Urothelium cell line (cell line): ENCODE measurements at regions not wholly inside any gene's neighbourhood (a gene's known extent, or its start where the extent isn't known, plus 50 kb on each side); places are given as distances from the start of the nearest gene placed in this dataset.
A peak's percentile ranks its signal among the peaks of the same experiment; 100 is the strongest.
"Not testable (repeated sequence)": the region's sequence is repeated elsewhere in the genome, so short reads cannot be mapped to it uniquely, and the experiment has no call there.

Source experiments
- DNase-seq: peaks from one replicate; pipeline ENCODE4 v3.0.0; 2011; ENCODE audit warnings: low spot score, mixed read lengths
- FAIRE-seq: peaks from 2 replicates; lab custom pipeline; 2011; peaks lifted over from hg19 to GRCh38; lab: Jason Lieb, UNC

DNA sequence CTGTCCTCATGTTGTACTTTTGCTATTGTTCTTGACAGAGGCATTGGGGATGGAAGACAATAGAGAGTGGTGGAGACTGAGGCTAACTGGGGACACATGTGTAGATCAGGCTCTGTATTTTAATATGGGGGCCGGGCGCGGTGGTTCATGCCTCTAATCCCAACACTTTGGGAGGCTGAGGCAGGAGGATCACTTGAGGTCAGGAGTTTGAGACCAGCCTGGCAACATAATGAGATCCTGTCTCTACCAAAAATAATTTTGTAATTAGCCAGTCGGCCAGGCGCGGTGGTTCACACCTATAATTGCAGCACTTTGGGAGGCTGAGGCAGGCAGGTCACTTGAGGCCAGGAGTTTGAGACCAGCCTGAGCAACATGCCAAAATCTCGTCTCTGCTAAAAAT is 72.5 kb upstream of the FOXK1 start:
- DNase-seq, FAIRE-seq: not testable (repeated sequence)

DNA sequence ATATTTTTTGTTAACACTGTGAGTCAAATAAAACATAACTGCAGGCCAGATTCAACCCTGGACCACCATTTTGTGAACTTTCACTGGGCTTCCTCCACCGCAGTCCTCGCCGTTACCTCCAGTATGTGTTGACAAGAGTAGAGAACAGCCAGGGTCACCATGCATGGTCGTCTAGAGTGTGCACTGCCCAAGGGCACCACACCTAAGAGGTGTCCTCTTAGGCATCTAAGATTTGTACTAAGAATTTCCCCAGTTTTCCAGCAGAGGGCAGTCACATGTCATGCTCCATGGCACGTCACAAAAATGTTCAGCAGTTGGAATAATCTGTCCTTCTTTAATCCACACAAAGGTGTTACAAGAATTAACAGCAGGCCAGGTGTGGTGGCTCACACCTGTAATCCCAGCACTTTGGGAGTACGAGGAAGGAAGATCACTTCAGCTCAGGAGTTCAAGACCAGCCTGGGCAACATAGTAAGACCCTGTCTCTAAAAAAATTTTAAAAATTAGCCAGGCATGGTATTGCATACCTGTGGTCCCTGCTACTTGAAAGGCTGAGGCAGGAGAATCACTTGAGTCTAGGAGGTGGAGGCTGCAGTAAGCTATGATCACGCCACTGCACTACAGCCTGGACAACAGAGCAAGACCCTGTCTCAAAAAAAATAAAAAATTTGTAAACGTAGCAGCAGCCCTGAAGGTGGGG is 71.2 kb upstream of the FOXK1 start:
- peak; percentile 85 for DNase-seq
- peak; percentile 89 for FAIRE-seq

DNA sequence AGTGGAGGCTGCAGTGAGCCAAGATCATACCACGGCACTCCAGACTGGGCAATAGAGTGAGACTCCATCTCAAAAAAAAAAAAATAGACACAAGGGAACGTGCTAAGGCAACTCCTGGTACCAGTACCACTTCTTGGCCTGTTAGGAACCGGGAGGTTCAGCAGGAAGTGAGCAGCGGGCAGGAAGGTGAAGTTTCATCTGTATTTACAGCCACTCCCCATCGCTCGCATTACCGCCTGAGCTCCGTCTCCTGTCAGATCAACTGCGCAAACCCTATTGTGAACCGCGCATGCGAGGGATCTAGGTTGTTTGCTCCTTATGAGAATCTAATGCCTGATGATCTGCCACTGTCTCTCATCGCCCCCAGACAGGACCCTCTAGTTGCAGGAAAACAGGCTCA is 69.9 kb upstream of the FOXK1 start:
- peak; percentile 50 for FAIRE-seq
- DNase-seq: no peak

DNA sequence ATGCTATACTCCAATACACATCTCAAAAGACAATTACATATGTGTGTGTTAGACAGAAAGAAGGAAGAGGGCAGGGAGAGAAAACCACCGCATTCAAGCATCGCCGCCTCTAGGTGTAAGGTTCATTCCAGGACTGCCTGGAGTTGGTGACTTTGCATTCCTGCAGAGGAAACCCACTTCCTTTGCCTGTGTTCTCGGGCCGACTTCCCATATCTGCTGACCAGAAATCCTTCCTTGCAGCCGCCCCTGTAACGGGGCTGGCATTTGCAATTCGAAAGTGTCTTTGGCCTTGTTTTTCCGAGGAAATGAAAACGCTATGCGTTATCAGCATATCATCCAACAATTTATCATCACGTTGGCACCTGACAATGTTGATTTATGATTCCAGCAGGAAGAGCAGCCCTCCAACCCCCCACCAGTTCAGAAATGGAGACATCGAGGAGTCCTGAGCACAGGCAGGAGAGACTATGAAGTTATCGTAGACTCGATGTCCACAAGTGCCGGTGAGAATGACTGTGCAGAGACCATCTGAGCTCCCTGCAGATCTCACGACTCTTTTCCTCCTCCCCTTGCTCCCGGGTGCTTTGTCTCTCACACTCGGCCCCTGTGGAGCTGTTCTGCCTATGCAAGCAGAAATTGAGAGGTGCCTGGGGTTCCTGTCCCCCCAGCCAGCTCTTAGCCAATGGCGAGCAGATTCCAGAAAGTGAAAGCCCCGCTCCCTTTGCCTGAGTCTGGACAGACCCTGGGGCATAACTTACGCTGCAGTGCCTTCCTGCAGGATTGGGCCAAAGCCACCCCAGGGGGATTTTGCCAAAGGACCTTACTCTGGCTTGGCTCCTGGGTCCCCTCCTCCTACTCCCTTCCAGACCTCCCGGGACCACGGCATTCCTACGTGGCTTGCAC is 68.9 kb upstream of the FOXK1 start:
- peak; percentile 89 for DNase-seq
- FAIRE-seq: peak; percentile 90

DNA sequence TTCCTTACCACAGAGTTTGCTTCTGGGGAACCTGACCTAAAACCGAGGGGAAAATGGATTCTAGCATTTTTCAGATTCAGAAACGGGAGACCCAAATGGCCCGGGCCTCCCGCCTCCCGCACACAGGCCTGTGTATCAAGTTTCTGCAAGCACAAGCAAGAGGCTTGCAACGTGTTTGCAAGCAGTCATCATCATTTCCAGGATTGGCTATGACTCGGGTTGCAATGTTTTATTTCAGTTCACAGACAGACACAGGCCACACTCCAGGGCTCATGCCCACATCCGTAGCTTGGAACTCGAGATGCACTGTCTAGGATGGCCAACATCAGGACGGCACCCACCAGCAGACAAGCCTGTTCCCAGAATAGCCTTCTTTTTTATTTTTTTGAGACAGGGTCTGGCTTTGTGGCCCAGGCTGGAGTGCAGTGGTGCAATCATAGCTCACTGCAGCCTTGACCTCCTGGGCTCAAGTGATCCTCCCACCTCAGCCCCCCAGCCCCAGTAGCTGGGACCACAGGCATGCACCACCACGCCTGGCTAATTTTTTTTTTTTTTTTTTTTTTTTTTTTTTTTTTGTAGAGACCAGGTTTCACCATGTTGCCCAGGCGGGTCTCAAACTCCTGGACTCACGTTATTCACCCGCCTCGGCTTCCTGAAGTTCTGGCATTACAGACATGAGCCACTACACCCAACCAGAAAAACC is 68.1 kb upstream of the FOXK1 start:
- FAIRE-seq (no peak), DNase-seq (peak; percentile 78)

DNA sequence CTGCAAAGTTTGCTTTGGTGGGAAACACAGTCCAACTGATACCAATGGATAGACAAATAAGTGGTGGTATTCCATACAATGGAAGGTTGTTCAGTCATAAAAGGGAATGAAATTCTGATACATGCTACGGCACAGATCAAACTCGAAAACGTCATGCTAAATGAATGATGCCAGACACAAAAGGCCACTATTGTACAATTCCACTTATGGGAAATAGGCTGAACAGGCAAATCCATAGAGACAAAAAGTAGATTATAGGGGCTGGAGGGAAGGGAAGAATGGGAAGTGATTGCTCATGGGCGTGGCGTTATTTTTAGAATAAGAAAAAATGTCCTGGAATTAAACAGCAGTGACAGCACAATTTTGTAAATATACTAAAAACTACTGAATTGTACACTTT is 66.0 kb upstream of the FOXK1 start:
- FAIRE-seq: no peak
- no peak for DNase-seq

DNA sequence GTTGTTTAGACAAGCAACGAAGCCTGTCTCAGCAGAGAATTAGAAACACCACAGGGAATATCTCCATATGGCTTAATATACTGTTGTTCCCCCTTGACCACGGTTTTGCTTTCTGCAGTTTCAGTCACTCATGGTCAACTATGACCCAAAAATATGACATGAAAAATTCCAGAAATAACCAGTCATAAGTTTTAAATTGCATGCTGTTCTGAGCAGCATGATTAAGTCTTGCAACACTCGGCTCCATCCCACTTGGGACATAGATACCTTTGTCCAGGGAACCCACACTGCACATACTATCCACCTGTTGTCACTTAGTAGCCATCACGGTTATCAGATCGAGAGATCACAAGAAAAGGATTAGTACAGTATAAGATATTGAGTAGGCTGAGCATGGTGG is 60.7 kb upstream of the FOXK1 start:
- peak; percentile 56 for FAIRE-seq
- DNase-seq: no peak

DNA sequence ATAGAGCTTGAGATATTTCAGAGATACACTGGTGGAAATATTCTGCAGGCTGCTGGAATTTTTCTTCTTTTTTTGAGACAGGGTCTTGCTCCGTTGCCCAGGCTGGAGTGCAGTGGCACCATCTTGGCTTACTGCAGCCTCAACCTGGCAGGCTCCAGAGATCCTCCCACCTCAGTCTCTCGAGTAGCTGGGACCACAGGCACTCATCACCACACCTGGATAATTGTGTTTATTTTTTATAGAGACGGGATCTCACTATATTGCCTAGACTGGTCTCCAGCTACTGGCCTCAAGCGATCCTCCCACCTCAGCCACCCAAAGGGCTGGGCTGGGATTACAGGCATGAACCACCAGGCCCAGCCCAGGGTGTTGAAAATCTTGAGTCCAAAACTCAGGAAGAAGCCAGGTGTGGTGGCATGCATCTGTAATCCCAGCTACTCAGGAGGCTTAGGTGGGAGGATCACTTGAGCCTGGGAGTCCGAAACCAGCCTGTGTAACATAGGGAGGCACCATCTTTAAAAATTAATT is 55.7 kb upstream of the FOXK1 start:
- FAIRE-seq (no peak), DNase-seq (no peak)

DNA sequence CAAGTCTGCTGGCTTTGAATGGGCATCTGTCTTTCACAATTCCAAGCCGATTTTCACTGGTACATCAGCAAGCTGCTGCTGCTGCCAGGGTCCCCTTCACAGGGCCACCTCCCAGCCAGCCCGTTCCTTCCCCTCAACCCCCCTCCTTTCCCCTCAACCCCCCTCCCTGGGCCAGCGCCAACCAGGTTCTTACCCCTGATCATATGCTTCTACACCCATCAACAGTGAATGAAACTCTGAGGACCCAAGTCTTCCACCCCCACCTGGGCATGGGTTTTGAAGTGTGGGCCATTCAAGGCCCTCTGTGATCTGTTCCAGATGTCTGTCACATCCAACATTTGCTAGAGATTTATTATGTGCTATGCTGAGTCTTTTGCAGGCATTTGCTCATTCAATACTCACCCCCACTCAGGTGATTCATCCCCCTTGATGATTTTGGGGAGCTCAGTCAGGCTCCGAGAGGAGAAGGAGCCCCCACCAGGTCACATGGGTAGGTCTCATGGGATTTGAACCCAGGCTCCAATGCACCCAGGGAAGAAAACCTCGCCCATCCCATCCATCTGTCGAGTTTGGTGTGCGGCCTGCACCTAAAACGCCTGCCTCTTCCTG is 52.7 kb upstream of the FOXK1 start:
- no peak for DNase-seq
- FAIRE-seq: no peak

DNA sequence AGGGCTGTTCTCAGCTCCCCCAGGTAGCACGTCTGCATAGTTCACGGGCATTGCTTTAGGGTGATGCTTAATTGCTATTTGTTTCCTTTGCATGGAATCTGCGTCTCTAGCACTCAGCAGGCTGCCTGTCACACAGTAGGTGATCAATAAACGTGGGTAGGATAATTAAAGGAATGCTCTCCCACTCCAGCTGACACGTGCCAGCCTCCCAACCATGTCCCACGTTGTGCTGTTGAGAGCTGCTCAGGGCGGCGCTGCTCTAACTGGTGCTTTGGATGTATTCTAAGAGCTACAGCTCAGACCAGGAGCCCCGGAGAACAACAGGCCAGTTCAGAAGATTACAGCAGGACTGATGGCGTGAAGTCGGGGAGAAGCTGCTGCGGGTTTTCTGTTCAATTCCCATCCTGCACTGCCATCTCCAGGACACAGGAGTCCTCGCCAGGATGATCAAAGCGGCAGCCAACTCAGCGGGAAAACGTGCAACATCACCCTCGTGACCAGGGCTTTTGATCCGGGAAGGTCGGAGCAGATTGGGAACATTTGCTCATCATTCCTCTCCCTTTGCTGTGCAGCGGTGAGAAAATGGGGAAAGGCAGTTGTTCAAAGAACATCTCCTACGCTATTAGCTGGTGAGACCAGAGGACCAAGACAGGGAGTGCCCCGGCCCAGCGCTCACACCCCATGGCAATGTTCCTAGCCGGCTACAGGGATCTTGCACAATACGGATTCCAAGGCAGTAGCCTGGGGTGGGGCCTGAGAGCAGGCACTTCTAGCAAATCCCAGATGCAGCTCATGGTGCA is 50.5 kb upstream of the FOXK1 start:
- DNase-seq (peak; percentile 94), FAIRE-seq (peak; percentile 100)
